ENCODE measurements at regions not wholly inside any gene's neighbourhood (a gene's known extent, or its start where the extent isn't known, plus 50 kb on each side); places are given as distances from the start of the nearest gene placed in this dataset.

DNA sequence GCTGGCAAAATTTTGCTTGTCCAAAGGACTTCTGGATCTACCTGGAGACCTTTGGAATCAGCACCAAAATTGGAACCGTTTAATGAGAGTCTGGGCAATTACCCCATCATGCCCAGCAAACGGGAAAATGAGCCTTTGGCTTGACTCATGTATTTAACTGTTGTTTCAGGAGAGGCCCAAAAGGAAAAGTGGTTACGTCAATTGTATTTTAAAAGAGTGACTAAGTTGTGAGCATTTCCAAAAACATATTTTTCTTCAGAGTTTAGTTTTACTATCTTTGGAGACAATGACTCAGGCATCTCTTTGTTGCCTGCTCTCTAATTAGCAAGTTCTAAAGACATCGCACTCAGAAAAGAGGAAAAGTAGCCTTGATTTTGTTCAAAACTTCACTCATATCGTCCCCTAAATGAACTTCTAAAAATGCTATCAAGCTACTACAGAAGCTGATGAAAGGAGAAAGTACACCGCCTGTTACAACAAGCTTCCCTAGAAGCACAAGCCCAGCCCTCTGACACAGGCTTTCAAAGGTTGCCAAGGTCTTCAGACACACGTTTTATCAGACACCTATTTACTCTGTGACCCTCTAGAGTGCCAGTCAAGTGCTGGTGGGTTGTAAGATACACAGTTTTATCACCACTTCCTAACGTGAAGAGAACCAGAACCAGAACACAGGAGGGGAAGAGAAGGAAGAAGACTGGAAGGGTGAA lies 146.2 kb downstream of the TBX18 start:
- TF ChIP-seq POLR2A (IDR thresholded peaks at IDR 0.05; ENCODE audit: control extremely low read depth in 1 of 2, low read depth in 2 of 2, low read length in 2 of 2) (no peak), SP1 (IDR thresholded peaks at IDR 0.05; ENCODE audit: low read depth, low read length) (no peak), PHF8 (conservative IDR thresholded peaks at IDR 0.05; ENCODE audit: low read depth, low read length) (no peak), CTCF (IDR thresholded peaks at IDR 0.05; ENCODE audit: control extremely low read depth in 1 of 3, insufficient read depth in 1 of 3, low read depth in 1 of 3, low read length in 3 of 3) (no peak), RFX5 (IDR thresholded peaks at IDR 0.05; ENCODE audit: borderline replicate concordance, low read depth, low read length) (no peak), EP300 (IDR thresholded peaks at IDR 0.05; ENCODE audit: borderline replicate concordance in 1 of 2, low read depth in 2 of 2, low read length in 2 of 2) (no peak), ASH2L (IDR thresholded peaks at IDR 0.05; ENCODE audit: low read length) (no peak), POLR2AphosphoS5 (IDR thresholded peaks at IDR 0.05; ENCODE audit: low read depth, low read length) (no peak), KDM1A (IDR thresholded peaks at IDR 0.05; ENCODE audit: borderline replicate concordance, low read length) (no peak), YY1 (IDR thresholded peaks at IDR 0.05; ENCODE audit: low read depth, low read length) (no peak), RBBP5 (IDR thresholded peaks at IDR 0.05; ENCODE audit: borderline replicate concordance, low read depth, low read length) (no peak), JUN (IDR thresholded peaks at IDR 0.05; ENCODE audit: low read depth, low read length) (no peak)
- TF ChIP-seq, protein P1, sequence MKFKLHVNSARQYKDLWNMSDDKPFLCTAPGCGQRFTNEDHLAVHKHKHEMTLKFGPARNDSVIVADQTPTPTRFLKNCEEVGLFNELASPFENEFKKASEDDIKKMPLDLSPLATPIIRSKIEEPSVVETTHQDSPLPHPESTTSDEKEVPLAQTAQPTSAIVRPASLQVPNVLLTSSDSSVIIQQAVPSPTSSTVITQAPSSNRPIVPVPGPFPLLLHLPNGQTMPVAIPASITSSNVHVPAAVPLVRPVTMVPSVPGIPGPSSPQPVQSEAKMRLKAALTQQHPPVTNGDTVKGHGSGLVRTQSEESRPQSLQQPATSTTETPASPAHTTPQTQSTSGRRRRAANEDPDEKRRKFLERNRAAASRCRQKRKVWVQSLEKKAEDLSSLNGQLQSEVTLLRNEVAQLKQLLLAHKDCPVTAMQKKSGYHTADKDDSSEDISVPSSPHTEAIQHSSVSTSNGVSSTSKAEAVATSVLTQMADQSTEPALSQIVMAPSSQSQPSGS (IDR thresholded peaks at IDR 0.05; ENCODE audit: low read length) = no peak

Measured in H1 (cell line).